GM19455 (cell line): ENCODE measurements at regions not wholly inside any gene's neighbourhood (a gene's known extent, or its start where the extent isn't known, plus 50 kb on each side); places are given as distances from the start of the nearest gene placed in this dataset.

Source experiments
- ATAC-seq: cut with Tn5 transposase; IDR thresholded peaks from one replicate; pipeline ENCODE4 v1.9.1; 2021; ENCODE audit not compliant: unreplicated experiment

DNA sequence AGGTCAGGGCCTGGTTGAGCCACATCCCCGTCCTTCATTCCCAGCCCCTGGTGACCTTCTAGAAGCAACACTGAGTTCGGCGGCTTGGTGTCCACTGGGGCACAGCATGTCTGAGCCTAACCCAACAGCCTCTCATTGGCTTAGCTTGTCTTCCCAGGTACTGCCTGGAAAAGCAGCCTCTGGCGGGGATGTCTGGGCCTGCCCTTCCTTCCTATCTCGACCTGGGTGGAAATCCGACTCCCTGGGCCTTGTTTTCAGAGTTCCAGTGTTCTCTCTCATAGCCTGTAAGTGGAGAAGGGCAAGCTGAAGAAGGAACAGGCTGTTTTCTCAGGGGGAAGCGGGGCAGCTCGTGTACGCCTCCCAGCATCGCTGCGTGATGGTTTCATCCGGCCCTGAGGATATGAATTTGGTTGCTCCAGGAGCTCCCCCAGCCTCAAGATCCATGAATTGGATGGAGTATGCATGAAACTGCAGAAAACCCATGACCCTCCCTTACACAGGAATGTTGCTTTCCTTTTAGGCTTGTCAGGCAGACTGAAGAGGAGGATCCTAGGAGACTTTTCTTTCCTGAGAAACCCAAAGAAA, 116.5 kb upstream of the IRF2BP2 start:
- ATAC-seq: no peak

DNA sequence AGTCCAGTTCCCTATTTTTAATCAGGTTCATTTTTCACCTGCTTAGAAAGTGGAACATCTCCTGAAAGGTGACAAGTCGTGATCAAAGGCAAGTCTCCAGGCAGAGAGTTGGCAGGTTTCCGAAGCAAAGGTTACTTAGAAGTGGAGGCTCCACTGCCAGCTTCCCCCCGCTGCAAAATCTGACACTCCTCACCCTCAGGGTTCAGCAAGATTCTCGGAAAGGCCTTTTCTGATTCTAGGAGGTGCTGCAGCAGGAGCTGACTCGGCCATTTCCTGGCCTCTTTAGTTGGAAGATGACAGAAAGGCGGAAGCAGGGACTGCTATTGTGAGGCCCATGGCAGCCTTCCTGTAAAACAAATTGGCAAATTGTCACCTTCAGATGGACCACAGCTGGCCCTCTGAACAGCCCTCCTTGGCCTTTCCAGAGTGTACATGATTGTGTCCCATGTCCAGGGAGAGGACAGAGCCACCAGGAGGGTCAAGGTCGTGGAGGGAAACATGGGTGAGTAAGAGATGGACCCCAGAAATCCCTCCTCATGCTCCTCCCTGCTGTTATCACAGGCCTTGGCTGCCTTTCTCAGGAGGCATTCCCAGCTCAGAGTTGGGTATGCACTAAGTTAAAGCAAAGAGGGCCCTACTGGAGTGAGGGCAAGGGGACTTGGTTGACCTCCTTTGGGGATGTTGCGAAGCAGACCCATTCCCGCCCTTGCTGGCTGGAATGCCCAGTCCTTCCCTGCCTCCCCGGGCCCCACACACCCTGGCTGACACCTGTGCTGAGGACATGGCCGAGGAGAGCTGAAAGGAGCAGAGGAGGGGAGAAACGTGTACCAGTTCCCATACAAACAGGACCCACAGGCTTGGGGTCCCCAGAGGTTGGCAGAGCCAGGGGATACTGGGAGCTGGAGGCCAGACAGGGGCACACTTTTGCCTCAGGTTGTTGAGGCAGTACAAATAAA, 115.5 kb upstream of the IRF2BP2 start:
- ATAC-seq: no peak

DNA sequence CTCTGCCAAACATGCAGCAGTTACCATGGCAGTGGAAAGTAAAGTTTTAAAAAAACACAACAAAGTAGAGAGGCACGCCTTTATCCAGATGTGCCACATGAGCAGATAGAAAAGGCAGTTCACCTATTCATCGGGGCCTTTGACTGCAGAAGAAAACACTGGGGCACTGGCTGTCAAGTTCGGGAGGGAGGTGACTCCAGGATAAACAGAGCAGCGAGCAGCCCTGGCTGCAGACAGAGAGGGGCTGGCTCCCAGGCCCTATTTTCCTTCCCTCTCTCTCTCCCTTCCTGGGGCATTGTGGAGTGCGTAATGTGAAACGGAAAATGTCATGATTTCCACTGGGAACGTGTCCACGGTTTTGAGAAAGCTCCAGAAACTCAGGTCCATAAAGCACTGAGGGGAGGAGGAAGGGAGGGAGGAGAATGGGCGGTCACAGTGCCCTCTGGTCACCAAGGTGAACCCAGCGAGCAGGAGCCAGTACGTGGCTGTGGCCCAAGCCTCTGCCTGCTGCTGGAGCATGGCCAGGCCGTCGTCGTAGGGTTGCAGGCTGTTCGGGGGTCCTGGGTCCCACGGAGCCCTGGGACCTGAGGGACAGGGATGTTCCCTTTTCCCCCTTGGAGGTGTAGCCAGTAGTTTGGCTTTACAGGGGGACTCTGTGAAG, 114.7 kb upstream of the IRF2BP2 start:
- ATAC-seq: peak; percentile 9

DNA sequence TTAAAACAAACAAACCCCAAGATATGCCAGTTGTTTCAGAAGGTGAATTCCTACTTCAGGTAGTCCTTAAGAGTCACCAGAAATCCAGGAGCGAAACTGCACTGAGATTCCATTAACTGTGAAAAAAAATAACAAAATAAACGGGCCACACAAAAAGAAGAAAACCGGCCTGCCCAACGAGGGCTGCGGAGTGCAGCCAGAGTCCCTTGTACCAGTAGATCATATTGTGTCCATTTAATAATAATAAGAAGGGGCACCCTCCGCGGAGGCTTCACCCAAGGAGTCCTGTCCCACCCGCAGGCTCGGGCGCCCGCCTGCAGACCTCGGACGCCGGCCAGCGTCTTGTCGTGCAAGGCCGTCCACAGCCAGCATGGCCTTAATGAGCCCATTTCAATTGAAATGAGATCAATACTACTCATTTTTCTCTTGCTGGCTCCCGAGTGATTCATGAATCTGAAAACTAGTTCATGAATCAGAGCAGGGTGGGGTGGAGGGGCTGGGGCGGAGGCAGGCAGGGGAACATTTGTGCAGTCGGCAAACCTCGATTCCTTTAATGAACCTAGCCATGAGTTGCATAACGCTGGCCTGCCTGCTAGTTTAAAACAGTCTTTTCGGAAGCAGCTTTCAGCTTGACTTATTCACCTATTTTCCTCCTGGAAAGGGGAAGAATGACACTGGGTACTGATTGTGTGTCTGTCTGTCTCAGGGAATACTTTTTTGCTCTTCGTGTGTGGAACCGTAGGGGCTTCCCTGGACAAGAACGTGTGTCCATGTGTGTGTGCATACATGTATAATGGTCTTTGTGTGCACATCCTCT, 113.1 kb upstream of the IRF2BP2 start:
- ATAC-seq: no peak

DNA sequence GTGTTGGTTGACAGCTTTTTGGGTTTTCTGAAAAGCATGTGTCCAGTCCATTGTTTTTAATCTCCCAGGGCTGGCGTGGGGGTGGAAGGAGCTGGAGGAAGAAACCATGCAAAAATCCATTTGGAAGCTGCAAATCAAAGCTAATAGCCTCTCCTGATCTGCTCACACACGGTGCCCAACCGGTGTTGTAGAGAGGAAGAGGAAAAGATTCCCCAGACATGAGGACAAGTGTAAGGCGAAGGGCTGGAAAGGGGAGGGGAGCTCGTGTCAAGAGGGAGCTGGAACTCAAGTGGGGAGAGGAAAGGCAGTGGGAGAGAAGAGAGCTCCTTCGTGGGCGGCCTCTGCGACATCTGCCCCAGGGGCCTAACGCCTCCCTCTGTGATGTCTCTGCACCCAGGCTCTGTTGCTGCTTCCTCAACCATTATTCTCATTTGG, 112.3 kb upstream of the IRF2BP2 start:
- no peak for ATAC-seq

DNA sequence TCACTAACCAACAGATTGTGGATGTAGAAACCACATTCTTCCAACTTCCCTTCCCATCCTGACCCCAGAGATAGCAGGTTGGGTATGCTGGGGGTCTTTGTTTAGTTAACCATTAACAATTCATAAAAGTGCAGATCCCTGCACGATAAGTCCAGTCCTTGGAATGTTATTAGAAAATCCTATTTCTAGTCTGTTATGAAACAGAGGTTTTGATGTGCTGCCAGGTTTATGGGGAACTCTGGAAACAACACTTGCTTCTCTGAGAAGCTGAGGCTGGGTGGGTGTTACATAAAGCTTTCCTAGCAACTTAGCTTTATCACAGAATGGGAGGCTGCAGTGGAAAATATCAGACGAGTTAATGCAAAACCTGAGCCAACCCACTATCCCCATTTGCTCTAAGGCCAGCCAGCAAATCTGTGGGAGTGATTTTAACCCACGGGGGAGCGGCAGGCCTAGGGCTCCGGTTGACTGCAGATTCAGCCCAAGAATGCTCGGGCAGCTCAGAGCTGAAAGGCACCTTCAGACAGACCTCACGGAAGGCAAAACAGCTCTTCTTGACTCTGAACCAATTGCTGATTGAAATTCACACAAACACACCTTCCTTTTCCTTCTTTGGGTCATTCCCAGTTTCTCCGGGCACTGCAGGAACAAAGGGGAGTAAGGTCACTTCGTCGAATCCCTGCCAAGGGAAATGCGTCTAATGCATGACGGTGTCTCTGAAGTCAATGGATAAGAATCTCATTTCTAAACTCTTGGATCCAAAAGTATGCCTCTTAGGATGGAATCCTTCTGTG, 111.7 kb upstream of the IRF2BP2 start:
- ATAC-seq: no peak

DNA sequence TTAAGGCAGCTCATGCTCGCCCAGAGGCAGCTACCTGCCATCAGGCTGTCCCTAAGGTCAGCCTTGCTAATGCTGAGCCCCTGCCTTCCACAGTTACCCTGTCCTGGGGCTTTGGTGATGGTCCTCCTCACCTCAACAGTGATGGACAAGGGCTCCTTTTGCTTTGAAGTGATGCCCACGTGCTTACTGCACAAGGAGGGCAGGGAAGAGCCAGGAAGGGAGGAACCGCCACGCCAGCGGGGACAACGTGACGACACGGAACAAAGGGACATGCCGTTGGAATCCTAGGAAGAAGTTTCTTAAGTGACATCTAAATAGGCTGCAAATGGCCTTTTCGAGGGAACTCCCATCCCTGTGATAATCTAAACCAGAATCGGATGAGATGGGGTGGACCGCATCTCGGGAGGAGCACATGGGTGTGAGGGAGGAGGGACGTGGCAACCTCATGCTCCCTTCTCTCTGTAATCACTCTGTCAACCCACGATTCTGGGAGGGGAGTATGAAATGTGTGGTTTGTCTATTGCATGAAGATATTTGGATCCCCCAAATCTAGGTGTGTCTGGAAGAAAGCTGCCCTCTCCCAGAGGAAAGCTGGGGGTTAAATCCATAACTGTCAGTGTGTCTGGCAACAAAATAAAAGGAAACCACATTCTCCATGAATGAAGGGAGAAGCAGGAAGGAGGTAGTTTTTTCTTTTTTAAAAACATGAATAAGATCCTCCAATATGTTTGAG, 110.9 kb upstream of the IRF2BP2 start:
- no peak for ATAC-seq

DNA sequence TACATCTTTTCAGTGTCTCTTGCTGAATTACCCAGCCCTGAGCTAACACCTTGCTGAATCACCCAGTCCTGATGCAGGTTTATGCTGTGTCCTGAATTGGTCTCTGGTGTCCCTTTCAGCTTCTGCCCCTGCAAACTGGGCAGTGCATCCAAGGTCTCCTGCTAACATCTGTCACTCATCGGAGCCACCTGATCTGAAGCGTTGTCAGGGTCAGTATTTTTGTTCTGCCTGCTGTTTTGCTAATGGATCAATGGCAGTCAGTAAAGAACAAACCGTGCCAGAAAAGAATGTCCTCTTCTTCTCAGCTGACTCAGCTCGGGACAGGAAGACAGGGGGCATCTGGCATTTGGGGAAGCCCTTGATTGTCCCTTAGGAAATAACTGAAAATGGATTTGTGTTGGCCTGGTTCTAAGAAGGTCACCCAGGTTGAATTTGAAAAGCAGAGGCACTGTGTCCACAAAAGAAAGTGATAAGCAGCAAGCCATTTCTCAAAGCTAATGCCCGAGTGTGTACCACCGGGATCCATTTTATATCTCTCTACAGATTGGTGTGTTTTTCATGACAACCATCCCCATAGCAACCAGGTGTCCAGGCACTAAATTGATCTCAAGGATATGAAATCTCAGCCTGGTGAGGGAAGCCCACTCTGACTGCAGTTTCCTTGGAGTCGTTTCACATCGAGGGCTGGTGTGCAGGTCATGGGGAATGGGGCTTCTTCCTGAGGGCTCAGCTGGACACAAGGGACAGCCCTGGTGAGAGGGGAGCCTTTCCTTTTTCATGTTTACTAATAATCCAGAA, 109.7 kb upstream of the IRF2BP2 start:
- no peak for ATAC-seq

DNA sequence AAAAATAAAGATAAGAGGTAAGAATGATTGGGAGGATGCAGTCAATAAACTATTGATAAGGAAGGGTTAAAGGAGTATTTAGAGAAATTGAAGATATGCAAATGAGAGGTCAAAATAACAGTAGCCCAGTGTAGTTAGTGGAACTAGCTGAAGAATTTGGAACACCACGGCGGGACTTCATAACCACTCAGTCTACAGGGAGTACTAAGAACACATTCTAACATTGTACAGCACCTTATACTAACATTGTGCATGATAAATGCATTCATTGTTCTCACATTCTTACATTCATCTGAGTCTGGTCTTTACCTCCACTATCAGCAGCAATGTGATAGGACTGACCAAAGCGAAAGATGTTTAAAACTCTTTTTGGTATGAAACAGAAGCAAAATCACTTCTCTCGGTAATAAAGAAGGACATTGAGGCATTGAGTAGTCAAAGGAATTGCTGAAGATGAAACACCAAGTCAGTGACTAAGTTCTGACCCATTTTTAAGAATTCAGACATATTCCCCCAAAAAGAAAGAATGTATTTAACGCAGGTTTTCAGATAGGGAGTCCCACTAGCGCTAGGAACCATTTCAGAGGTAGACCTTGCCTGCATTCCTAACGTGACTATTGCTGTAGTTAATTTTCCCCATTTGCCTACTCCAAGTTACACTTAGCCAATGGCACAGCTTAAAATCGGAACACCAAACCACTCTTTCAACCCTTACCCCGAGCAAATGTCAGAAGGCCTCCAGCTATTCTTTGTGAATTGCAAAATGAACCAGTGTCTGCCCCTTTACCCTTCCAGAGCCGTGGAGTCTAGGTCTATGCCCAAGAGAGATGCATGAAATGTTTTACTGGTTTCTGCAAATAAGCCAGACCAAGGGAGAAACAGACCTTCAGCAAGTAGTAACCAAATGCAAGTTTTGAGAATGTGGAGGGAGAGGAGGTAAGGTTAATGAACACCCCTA, 108.8 kb upstream of the IRF2BP2 start:
- no peak for ATAC-seq

DNA sequence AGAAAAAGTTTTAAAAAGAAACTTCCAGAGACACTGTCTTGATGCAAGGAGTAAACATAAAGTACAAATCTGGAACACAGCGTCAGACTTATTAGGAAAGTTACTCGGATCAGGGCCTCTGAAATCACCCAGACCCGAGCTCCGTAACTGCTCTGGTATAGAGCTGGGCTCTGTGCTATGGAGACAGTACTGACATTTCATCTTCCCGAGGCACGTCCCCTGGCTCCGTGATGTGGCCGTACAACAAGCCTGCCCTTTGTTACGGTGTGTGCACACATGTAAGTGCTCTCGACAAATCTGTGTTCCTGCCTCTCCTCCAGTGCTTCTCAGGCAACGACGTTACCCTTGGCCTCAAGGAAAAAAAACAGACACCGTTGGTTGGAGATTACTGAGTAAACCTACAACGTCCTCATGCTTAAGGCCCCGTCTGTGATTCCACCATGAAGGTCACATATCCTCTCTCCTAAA, 107.0 kb upstream of the IRF2BP2 start:
- no peak for ATAC-seq

DNA sequence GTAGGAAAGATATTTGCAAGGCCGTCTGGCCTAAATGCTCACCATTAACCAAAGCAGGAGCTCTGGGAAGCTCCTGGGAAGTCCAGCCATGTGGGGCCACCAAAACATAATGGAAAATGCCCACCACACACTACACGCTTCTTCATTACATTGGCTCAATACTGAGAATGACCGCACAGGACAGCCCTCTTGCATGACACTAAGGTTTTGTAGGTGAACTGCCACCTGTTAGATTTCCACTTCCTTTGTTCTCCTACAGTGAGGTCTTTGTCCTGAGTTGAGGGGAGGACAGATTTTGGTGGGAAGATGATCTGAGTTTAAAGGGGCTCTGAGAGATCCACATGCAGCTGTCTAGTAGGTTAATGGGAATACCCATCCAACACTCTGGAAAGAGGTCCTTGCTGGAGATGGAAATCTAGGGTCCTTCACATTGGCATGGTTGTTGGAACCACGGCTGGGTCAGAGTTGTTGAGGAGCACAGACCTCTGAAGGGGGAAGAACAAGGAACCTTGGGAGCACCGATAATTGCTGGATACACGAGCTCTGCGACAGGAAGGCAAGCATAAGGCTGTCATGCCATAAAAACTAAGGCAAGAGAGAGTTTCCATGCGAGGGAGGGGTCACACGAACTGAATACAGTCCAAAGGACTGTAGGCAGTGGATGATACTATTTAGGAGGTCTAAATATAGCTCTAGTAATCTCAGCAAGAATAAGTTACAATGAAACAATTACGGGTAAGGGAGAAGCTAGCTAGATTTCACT, 105.5 kb upstream of the IRF2BP2 start:
- ATAC-seq: no peak

DNA sequence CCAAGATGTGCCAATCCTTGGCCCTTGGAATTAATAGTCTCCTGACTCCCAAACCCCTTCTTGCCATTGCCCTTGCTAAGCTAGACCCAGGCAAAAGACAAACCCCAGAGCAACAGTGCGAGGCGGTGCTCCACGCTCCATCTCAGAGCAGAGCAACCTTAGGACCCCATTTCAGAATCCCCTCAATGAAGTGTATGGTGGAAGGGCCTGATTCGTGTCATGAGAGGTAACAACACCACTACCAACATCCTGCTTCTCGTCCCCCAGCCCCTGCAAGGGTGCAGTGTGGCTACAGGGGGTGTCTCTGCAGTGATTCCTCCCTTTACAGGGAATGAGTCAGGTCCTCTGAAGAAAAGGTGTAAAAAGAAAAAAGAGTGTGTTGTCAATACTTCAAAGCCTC, 103.9 kb upstream of the IRF2BP2 start:
- ATAC-seq: no peak

DNA sequence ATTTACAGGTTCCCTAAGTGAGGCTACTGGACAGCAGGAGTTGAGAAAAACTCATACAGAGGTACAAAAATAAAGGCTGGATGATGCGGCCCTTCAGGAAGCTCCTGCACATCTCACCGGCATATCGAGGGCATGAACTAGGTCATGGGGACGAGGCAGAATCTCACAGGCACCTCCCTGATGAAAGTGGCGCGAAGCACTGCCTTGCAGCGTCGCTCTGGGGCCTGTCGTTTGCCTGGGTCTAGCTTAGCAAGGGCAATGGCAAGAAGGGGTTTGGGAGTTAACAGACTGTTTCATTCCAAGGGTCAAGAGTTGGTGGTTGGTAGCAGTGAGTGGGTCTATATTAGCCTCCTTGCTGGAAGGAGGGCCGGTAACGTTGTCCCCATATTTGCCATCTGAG, 103.5 kb upstream of the IRF2BP2 start:
- no peak for ATAC-seq

DNA sequence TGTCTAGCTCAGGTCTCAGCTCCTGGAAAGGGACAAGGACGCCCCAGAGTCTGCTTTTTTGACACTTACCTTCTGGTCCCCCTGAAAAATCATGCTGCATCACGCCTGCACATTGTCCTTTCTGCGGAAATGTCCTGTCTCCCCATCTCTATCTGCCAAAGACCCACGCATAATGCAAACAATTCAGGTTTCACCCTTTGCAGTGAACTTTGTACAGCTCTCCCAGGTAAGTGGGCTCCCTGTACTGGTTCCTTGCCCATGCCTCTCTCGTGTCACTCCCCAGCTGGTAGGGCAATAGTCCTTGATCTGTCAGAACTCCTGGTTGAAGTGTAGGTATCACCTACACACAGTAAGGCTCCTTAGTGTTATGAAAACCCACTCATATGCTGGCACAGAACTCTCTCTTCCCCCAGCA, 102.9 kb upstream of the IRF2BP2 start:
- no peak for ATAC-seq

DNA sequence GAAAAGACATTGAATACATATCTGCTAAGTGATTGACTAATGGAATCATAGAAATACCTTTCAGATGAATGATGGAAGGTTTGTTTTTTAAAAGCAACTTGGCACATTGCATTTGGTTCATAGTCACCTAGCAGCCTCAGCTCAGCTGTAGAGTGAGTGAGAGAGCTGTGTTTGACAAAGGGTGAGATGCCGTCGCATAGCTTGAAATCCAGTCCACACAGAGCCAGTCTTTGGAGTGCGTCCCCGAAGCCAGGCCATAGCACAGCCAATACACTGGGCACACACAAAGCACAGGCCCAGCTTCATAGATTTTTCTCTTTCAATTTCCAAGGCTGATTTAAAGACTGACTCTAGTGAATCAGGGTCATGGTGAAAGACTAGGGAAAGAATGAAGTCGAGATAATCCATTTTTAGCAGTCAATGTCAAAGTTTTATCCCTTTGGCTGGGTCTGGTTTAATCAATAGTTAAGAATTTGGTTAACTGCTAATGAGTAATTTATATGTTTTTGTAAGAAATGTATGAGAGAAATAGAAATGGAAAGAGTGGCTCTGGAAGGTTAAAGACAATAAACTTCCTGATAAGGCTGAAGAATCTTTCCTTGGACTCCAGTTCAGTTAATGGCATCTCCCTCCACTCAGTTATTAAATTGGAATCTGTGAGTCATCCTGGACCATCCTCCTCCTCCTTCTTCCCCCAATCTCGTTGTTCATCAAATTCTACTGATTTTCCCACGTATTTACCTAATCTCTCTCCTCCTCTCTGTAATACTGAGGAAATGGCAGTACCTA, 101.2 kb upstream of the IRF2BP2 start:
- ATAC-seq: no peak

DNA sequence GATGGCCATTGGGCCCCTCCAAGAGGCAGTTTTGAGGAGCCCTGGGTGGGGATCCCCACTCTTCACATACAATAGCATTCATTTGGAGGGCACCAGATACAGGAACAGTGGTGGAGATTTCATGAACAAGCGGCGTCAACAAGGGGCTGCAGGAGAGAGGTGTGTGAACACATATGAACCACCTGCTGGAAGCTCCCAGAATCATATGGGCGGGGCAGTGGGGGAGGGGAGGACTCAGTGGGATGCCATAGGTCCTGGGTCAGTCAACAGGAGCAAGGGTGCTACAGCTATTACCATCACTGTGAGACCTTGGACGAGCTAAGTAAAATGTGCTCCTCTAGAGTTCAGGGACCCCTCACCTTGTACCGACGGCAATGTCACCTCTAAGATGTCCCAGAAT, 100.4 kb upstream of the IRF2BP2 start:
- no peak for ATAC-seq
